HG02943 (cell line): ENCODE measurements at regions not wholly inside any gene's neighbourhood (a gene's known extent, or its start where the extent isn't known, plus 50 kb on each side); places are given as distances from the start of the nearest gene placed in this dataset.
"Not testable (repeated sequence)": the region's sequence is repeated elsewhere in the genome, so short reads cannot be mapped to it uniquely, and the experiment has no call there.

Experiments
- ATAC-seq: cut with Tn5 transposase; IDR thresholded peaks from one replicate; pipeline ENCODE4 v1.9.1; 2021; ENCODE audit warnings: mild to moderate bottlenecking, low read depth, moderate library complexity; ENCODE audit not compliant: unreplicated experiment

DNA sequence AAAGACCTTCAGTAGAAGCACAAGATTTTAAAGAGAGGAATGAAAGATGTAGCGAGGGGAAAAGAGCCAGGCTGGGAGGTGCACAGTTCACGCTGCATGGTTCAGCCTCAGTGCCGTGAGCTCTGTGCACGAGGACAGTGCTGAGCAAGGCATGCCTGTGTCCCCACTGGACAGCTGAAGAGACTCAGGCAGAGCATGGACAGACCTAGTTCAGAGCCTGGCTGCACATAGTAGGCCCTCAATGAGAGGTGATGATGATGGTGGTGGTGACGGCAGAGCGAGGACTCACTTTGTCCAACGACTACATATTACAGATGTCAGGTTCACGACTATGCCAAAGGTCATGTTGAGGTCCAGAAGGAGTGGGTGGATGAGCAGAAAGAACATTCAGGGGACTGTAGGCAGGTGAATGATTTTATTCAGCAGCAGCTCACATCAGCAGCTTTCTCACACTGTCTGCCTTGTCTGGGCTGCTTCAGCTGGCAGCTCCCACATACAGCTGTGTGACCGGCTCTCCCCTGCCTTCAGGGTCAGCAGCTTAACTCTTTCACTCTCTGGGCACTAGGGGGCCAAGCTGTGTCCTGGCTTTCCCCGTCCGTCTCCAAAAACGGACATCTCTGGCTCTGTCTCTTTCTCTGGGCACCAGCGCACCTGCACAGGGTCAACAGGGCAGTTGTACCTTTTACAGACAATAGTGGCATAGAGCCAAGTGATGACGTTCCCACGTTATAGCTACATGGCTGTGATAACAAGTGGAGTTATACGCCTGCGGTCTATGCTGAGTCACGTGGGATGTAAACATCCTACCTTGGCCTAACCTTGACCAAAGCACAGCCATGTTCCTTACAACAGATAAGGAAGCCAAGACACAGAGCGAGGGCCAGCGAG, 83.4 kb upstream of the KCNK12 start:
- no peak for ATAC-seq

DNA sequence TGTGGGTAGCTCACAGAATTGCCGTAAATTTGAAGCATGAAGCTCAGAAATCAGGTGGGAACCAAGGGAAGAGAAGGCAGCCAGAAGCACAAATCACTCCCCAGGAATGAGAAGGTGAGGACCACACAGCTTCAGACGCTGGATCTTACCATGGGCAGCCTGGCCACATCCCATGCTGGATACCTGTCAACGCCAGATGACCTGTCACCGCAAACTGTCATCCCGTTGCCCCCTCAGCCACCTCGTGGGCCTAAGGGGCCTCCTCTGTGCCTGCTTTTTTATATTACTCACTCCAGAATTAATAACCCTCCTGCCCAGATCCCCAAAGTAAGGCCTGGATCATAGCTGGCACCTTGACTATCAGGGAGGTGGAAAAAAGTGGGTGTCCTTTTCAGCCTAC, 82.3 kb upstream of the KCNK12 start:
- no peak for ATAC-seq

DNA sequence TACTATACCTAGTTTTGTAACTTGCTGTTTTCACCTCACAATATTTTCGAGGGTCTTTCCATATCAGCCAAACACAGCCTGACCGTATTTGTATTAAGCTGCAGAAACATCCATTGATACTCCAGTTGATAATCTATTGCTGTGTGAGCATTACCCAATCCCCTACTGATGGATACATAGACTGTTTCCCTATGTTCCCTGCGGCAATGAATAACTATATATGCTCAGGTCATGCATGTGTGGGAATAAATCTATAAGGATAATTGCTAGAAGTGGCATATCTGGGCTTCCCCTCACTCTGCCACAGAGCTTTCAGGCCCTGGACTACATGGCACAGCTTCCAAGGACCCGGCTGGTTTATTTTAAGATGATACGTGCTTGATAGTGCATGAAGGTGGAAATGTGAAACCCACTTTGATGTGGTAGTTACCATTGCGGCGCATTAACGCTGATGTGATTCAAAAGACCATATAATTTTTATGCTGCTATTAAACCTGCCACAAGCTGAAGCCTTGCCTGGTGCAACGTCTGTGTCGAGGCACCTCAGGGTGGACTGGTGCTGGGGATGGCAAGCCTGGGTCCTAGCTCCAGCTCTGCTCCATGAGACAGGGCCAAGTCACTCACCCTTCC, 81.4 kb upstream of the KCNK12 start:
- ATAC-seq: no peak

DNA sequence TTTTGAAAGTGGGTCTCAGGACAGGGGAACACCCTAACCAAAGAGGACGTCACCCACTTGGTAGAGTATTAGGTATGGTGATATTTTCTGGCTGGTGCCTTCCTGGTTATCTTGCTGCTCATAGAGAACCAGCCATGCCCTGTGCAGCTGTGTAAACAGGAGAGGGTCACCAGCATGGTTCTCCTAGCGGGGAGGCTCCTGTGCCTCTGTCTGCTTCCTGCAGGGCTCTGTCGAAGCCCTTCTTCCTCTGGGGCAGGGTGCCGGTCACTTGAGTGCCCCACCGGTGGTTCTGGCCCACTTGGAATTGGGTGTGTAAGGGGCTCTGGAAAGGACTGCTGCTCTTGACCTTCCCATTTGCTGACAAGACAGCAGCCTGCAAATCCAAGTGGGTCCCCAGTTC, 80.5 kb upstream of the KCNK12 start:
- no peak for ATAC-seq

DNA sequence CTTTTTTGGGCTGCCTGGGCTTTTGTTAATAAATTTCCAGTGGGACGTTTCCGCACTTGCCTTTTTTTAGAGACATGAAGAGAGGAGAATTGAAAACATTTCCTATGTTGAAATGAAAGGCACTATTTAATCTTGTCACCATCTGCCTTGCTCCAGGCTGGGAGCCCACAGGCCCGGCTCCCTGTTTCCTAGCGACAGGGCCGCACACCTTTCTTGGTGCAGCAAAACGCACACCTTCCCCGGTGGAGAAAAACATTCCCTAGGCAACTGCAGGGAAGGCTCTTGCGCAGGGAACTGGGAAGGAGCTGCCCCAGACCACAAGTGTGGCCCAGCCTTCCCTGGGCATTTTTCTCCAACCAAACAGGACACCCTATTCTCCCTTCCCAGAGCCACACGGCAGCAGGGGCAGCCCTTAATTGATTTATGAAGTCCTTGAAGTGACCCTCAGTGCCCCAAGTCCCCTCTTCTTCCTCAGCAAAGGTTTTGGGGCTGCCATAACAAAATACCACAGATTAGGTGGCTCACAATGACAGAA, 79.3 kb upstream of the KCNK12 start:
- no peak for ATAC-seq

DNA sequence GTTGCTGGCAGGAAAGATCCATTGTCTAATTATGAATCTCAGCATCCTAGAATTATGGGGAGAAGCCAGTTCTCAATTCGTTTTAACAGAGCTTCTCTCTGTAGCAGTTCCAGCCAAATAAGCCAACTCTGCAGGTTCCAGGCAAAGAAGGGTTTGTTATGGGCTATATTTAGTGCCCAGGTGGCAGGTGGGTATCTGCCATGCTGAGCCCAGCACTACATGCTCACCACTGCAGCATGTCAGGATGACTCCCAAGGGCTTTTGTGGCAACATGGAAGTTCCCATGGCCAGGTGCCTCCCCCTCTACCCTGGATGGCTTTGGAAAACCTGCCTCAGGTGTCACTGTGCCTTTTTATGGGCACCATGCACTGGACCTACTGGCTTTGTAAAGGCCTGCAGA, 74.5 kb upstream of the KCNK12 start:
- ATAC-seq: no peak

DNA sequence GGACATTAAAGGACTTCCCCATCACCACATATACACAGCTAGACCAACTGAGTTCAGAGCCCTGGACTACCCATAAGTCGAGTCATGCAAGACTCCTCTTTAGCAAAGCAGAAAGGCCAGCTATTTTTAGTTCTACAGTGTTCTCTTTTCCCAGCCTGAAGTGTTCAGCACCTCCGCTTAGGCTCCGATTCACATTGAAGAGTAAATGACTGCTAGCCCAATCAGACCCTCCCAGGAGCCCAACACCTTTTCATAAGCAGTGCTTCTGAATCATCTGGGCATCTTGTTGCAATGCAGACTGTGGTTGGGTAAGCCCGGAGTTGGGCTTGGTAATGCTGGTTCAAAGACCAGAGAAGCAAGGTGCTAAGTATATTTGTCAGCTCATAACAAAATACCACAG, 73.6 kb upstream of the KCNK12 start:
- ATAC-seq: no peak

DNA sequence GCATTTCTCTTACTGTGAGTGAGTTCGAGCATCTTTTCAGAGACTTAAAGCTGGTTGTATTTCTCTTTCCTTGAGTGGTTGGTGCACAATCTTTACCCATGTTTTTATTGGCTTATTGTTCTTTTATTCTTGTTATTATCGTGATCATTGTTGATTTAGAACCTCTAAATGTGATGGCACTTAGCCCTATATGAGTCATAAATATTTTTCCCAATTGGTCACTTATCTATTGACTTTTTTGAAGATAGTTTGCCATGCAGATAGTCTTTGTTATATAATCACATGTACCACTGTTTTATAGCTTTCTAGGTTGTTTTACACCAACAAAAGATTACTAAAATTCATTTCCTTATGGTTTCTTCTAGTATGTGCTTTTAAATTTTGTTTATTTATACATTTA, 70.6 kb upstream of the KCNK12 start:
- no peak for ATAC-seq

DNA sequence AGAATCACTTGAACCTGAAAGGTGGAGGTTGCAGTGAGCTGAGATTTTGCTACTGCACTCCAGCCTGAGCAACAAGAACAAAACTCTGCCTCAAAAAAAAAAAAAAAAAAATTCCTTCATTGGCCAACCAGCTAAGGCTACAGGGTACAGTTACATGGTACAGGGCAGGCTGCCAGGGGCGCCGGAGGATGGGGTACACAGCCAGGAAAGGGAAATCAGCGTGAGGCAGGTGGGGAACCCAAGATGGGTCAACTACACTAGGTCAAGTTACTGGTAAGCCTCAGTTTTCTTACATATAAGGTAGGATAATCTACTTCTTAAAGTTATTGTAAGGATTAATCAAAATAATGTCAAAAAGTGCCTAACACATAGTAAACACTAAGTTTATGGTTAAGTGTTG, 69.6 kb upstream of the KCNK12 start:
- ATAC-seq: no peak

DNA sequence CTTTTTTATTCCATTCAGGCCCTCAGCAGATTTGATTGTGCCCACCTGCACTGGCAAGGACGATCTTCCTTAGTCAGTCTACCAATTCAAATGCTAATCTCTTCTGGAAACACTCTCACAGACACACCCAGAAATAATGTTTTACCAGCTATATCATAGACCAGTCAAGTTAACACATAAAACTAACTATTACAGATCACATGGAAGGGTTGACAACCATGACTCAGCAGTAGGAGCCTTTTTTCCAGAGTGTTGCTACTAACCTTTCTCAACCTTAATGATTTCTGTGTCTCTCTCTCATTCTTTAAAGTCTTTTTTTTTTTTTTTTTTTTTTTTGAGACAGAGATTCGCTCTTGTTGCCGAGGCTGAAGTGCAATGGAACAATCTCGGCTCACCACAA, 68.7 kb upstream of the KCNK12 start:
- ATAC-seq: no peak

DNA sequence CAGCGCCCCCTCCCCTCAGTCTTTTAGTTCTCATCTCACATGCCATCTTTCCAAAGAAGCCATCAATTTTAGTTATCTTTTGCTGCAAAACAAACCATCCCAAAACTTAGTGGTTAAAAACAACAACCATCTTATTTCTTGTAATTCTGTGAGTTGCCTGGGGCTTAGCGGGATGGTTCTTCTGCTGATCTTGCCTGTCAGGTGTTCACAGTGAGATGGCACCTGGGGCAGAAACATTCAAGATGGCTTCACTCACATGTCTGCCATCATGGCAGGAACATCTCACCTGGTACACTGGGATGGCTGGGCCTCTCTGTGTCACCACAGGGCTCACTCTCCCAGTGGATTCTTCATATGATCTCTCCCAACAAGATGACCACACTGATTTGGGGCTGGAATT, 67.6 kb upstream of the KCNK12 start:
- ATAC-seq: no peak

DNA sequence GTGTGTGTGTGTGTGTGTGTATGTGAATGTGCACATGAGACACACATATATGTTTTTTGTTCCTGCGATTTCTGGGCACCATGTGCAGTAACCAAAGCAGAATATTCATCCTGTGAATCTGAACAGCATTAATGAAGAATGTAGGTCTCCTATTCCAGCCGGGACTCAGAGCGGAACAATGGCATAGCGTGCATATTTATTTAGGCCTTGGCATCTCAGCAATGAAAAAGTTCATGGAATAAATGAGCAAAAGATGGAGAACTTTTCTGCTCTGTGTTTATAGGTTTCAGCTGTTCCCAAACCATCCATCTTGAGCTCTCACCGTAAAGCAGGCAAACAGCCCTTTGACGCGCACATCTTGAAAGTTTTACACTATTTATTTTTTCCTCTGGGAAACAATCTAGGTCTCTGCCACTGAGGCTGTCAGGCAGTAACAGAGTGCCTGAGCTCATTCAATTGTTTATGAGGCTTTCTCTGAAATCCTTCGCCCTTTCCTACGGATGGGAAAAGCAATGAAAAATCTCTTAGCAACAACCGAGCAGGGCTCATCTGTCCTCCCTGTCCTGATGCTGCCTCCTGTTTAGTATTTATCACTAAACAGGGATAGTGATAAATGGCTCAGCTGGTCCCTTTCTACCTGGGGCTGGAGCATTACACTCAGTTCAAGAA, 65.9 kb upstream of the KCNK12 start:
- no peak for ATAC-seq

DNA sequence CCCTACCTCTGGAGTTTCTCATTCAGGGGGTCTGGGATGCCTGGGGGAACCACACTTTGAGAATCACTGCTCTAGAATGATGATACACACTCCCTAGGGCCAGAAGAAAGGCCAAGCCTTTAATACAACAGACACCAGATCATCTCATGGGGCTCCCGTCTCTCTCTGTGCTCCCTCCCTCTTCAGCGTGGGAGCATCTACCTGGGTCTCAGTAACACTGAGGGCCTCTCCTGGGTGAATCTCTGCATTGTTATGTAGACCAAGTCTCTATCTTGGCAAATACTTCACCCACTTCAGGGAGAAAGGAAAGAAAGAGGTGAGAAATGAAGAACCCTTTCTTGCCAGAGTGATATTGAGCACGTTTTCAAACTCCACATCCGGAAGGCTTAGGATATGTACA, 65.4 kb upstream of the KCNK12 start:
- ATAC-seq: no peak

DNA sequence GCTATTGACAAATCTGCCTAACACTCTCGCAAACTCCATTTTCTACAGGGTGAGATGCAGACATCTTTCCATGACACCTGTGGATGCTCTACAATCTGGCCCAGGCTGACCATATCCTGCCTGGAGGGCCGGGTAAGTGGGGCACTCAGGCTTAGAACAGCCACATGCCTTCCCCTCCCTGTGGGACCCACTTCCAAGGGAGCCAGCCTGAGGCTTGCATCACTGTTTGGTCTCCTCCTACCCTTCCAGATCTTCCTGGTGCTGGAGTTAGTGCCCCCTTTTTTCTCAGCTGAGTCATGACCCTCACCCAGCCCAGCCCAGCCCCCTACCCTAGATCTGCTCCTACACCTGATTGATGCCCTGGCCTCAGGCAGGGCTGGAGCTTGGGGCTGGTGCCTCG, 62.0 kb upstream of the KCNK12 start:
- ATAC-seq: no peak

DNA sequence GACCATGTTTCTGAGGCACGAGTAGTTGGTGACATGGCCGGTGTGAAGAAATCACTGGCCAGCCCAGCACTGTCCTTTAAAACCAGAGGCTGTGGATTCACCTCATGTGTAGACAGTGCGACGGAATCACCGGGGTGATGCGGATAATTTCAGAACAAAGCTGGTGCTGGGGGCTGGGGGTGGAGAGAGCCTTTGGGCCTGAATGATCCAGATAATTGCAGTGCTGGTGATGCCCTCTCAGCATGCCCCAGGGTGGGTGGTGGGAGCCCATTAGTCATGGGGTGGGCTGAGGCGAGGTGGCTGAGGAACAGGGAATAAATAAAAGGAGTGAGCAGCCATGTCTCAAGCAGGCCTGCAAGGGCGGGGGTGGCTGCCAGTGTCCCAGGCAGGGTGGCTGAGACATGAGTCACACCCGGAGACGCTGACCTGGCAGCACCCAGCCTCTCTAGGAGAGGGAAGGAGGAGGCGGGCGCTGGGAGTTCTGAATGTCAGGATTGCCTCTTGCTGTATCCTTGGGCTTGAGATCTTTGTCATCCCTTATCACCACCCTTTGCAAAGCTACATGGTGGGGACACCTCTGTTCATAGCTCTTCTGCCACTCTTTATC, 61.1 kb upstream of the KCNK12 start:
- ATAC-seq: no peak

DNA sequence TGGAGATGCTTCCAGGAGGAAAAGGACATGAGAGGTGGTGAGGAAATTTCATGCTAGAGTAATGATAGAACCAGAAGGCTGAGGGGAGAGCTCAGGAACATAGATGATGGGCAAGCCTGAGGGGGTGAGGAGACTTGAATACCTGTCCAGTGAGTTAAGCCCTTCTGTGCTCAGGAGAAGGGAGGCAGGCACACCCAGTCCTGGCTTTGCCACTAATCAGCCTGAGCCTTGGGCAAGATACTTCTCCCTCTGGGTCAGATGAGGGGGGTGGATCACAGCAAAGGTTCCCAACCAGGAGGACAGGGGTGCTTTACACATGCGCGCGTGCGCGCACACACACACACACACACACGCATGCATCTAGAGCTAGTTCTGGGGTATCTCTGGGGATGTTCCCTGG, 60.5 kb upstream of the KCNK12 start:
- ATAC-seq: no peak

DNA sequence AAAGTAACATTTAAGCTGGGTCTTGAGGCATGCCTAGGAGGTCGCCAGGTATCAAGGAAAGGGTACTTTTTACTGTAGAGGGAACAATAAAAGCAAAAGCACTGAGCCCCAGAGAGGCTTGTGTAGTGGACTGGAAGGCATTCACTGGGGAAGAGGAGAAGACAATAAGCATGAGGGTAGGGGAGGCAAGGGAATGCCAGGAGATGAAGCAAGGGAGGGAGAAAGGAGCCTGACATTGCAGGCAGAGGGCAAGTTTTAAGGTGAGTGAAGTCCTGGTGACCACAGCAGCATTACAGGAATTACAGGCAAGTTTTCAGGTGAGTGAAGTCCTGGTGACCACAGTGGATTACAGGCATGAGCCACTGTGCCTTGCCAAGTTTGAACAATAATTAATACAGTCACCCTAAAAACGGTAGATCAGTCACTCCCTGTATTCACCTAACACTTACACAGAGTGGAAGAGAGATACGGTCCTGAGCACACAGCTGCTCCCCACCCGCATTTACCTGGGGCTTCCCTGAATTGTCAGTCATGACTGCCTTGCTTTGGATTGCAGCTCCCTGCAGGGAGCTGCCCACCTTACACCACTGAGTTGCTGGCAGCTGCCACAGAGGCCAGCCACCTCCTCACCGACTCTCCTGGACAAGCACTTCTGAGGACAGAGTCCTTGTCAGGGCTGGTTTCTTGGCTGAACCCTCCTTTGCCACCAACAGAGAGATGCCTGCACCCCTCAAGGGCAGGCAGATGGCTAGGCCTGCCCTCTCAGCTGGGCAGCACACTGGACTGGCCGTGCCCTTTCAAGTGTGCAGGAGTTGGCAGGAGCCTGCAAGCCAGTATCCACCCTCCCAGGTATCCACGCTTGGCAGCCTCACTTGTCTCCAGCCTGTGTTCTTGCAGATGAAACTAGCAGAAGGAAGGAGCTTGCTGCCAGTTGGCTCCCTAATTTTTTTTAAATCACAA, 59.0 kb upstream of the KCNK12 start:
- no peak for ATAC-seq

DNA sequence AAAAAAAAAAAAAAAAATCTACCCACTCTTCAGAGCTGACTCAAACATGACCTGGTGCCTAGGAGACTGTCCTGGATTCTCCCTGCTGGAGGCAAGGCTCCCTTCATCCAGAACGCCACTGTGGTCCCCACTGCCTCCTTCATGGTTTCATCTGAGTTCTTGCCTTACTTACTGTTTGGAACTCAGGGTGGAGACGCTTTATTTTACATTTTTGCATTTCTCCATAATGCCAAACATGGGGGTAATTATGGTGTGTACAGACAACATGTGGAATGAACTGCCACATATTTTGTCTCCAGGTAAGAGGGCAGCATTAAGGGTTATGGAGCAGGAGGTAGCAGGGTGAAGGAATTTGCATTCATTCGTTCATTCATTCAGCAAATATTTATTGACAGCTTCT, 58.1 kb upstream of the KCNK12 start:
- no peak for ATAC-seq

DNA sequence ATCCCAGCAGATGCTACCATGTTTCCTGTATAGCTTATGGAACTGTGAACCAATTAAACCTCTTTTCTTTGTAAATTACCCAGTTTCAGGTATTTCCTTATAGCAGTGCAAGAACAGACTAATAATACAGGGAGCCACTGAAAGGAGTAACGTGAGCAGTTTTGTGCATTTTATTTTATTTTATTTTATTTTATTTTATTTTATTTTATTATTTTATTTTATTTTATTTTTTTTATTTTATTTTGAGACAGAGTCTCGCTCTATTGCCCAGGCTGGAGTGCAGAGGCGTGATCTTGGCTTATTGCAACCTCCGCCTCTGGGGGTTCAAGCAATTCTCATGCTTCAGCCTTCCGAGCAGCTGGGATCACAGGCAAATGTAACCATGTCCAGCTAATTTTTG, 55.9 kb upstream of the KCNK12 start:
- ATAC-seq: no peak

DNA sequence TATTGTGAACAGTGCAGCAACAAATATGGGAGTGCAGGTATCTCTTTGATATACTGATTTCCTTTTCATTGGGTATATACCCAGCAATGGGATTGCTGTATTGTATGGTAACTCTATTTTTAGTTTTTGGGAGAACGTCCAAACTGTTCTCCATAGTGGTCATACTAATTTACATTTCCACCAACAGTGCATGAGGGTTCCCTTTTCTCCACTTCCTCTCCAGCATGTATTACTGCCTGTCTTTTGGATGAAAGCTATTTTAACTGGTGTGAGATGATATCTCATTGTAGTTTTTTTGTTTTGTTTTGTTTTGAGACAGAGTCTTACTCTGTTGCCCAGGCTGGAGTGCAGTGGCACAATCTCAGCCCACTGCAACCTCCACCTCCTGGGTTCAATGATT, 52.4 kb upstream of the KCNK12 start:
- not testable (repeated sequence) for ATAC-seq
